ENCODE measurements at regions not wholly inside any gene's neighbourhood (a gene's known extent, or its start where the extent isn't known, plus 50 kb on each side); places are given as distances from the start of the nearest gene placed in this dataset.

- TF ChIP-seq CTCF (IDR thresholded peaks at IDR 0.05) (no peak), POLR2A (IDR thresholded peaks at IDR 0.05) (no peak)
Measured at GRCh38 chr21:14866859-14867765, 197.7 kb downstream of the NRIP1 start.
